ENCODE measurements at regions not wholly inside any gene's neighbourhood (a gene's known extent, or its start where the extent isn't known, plus 50 kb on each side); places are given as distances from the start of the nearest gene placed in this dataset.

DNA sequence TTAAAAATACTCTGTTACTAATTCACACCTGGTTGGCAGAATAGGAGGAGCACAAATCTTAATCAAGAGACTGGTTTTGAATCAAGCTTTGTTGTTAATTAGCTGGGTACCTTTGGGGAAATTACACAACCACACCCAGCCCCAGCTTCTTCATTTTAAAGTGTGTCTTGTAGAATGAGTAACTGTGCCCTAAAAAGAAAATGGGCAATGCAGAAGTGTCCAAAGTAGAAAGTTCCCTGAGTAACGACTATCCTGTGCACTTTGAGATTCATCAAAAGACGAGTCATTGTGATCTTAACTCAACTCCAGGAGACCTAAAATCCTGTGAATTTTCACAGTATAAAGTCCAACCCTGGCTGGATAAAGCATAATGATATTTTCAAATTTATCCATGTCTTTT lies 792.3 kb upstream of the HS3ST1 start:
- TF ChIP-seq SMC3 (IDR thresholded peaks at IDR 0.05; ENCODE audit: low read depth, low read length), result no peak
- no peak for TF ChIP-seq CHD1 (IDR thresholded peaks at IDR 0.05; ENCODE audit: low read depth, low read length)
- TF ChIP-seq POLR2A (IDR thresholded peaks at IDR 0.05; ENCODE audit: low read depth, low read length), result no peak
- TF ChIP-seq, protein P1, sequence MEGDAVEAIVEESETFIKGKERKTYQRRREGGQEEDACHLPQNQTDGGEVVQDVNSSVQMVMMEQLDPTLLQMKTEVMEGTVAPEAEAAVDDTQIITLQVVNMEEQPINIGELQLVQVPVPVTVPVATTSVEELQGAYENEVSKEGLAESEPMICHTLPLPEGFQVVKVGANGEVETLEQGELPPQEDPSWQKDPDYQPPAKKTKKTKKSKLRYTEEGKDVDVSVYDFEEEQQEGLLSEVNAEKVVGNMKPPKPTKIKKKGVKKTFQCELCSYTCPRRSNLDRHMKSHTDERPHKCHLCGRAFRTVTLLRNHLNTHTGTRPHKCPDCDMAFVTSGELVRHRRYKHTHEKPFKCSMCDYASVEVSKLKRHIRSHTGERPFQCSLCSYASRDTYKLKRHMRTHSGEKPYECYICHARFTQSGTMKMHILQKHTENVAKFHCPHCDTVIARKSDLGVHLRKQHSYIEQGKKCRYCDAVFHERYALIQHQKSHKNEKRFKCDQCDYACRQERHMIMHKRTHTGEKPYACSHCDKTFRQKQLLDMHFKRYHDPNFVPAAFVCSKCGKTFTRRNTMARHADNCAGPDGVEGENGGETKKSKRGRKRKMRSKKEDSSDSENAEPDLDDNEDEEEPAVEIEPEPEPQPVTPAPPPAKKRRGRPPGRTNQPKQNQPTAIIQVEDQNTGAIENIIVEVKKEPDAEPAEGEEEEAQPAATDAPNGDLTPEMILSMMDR (conservative IDR thresholded peaks at IDR 0.05; ENCODE audit: low read depth, low read length), result no peak
